ENCODE measurements at regions not wholly inside any gene's neighbourhood (a gene's known extent, or its start where the extent isn't known, plus 50 kb on each side); places are given as distances from the start of the nearest gene placed in this dataset.

GRCh38 chr18:78086931-78087330, 837.3 kb downstream of the GALR1 start:
- TF ChIP-seq, protein P1, sequence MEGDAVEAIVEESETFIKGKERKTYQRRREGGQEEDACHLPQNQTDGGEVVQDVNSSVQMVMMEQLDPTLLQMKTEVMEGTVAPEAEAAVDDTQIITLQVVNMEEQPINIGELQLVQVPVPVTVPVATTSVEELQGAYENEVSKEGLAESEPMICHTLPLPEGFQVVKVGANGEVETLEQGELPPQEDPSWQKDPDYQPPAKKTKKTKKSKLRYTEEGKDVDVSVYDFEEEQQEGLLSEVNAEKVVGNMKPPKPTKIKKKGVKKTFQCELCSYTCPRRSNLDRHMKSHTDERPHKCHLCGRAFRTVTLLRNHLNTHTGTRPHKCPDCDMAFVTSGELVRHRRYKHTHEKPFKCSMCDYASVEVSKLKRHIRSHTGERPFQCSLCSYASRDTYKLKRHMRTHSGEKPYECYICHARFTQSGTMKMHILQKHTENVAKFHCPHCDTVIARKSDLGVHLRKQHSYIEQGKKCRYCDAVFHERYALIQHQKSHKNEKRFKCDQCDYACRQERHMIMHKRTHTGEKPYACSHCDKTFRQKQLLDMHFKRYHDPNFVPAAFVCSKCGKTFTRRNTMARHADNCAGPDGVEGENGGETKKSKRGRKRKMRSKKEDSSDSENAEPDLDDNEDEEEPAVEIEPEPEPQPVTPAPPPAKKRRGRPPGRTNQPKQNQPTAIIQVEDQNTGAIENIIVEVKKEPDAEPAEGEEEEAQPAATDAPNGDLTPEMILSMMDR (IDR thresholded peaks at IDR 0.05; ENCODE audit: low read depth, low read length) = no peak

GRCh38 chr18:78087338-78087737, 837.7 kb downstream of the GALR1 start:
- no peak for DNase-seq (ENCODE audit: low read depth, low spot score)
- TF ChIP-seq, protein P1 (IDR thresholded peaks at IDR 0.05; ENCODE audit: low read depth, low read length) = no peak
- no peak overlapping the region for H3K4me3 ChIP-seq (ENCODE audit: low read depth, low read length)
- in situ Hi-C loops (cut with HindIII; ENCODE audit: low sequenced_read_pairs) = no loop called here

More at GRCh38 chr18:78086931-78087330, 837.3 kb downstream of the GALR1 start:
- no peak for DNase-seq (ENCODE audit: low read depth, low spot score)
- H3K4me3 ChIP-seq (ENCODE audit: low read depth, low read length) = no peak overlapping the region
- in situ Hi-C loops (cut with HindIII; ENCODE audit: low sequenced_read_pairs) = no loop called here

GRCh38 chr18:78090584-78090983, 840.9 kb downstream of the GALR1 start:
- in situ Hi-C loops (cut with HindIII; ENCODE audit: low sequenced_read_pairs) = no loop called here
- no peak for DNase-seq (ENCODE audit: low read depth, low spot score)
- TF ChIP-seq, protein P1 (IDR thresholded peaks at IDR 0.05; ENCODE audit: low read depth, low read length) = no peak
- H3K4me3 ChIP-seq (ENCODE audit: low read depth, low read length) = no peak overlapping the region

DNA sequence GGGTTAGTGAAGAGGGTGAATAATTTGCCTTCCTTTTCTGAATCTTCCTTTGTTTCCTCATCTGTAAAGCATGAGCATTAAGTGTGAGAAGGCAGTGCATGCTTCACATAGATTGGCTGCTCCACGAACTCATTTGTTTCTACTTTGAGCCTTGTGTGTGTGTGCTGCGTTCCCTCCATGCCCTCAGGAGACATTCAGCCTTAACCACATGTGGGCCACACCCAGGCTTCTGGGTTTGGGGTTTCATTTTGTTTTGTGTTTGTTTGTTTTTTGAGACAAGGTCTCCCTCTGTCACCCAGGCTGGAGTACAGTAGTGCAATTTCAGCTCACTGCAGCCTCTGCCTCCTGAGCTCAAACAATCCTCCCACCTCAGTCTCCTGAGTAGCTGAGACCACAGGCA, 843.3 kb downstream of the GALR1 start:
- no peak for DNase-seq (ENCODE audit: low read depth, low spot score)
- no peak overlapping the region for H3K4me3 ChIP-seq (ENCODE audit: low read depth, low read length)
- in situ Hi-C loops (cut with HindIII; ENCODE audit: low sequenced_read_pairs) = no loop called here
- TF ChIP-seq, protein P1 (IDR thresholded peaks at IDR 0.05; ENCODE audit: low read depth, low read length) = no peak

GRCh38 chr18:78099979-78100588, 850.4 kb downstream of the GALR1 start:
- H3K4me3 ChIP-seq (ENCODE audit: low read depth, low read length) = no peak overlapping the region
- TF ChIP-seq, protein P1 (IDR thresholded peaks at IDR 0.05; ENCODE audit: low read depth, low read length) = no peak
- no peak for DNase-seq (ENCODE audit: low read depth, low spot score)
- in situ Hi-C loops (cut with HindIII; ENCODE audit: low sequenced_read_pairs) = no loop called here

DNA sequence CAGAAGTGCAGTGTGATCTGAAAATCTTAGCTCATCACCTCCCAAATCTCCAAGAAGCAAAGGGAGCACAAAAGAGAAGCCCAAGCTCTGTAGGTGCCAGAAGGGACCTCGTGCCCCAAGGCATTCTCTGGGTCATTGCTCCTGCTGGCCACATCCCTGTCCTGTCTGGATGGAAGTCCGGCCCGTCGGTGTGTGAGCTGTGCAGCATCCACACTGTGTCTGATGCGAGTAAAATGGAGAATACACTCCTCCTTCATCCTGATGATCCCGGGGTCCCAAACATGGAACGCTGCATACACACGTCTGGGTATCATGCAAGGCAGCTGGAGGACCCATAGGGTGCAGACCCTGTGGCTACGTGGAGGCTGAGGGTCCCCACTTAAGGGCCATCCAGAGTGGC, 851.4 kb downstream of the GALR1 start:
- DNase-seq (ENCODE audit: low read depth, low spot score) = no peak
- in situ Hi-C loops (cut with HindIII; ENCODE audit: low sequenced_read_pairs) = no loop called here
- TF ChIP-seq, protein P1 (IDR thresholded peaks at IDR 0.05; ENCODE audit: low read depth, low read length) = no peak
- no peak overlapping the region for H3K4me3 ChIP-seq (ENCODE audit: low read depth, low read length)

All from astrocyte of the spinal cord (primary cell).